ENCODE measurements at regions not wholly inside any gene's neighbourhood (a gene's known extent, or its start where the extent isn't known, plus 50 kb on each side); places are given as distances from the start of the nearest gene placed in this dataset.

DNA sequence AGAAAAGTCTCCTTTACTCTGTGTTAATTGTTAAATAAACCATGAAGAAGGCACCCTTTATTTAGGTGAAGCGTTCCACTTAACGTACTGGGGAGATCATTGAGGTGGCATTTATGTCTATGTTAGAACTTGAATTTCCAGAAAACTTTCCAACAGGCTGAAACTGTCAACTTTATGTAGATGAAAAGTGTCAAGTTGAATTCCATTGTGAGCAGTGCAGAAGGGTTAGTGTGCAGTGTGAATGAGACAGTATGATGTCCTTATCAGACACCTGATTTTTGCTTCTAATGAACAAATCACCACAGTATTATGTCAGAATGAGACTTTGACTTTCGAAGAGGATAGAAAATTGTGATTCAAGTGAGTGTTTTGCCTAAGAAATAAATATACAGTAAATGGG, 761.6 kb upstream of the SEMA6A start:
- Mint-ChIP-seq H3K9me3 (peaks cover 19% of the 10 kb centered on the region), H3K27me3 (ENCODE audit: low read depth) (no peaks in the 10 kb centered on the region), H3K27ac (no peak overlapping the region), H3K36me3 (peaks cover 7% of the 10 kb centered on the region), H3K4me1 (no peaks in the 10 kb centered on the region), H3K4me3 (no peak overlapping the region)
- ChIA-PET POLR2A (no interaction called here), CTCF (no interaction called here)
- DNase-seq (ENCODE audit: low spot score): no peak
- ATAC-seq: no peak
- TF ChIP-seq, protein P1, sequence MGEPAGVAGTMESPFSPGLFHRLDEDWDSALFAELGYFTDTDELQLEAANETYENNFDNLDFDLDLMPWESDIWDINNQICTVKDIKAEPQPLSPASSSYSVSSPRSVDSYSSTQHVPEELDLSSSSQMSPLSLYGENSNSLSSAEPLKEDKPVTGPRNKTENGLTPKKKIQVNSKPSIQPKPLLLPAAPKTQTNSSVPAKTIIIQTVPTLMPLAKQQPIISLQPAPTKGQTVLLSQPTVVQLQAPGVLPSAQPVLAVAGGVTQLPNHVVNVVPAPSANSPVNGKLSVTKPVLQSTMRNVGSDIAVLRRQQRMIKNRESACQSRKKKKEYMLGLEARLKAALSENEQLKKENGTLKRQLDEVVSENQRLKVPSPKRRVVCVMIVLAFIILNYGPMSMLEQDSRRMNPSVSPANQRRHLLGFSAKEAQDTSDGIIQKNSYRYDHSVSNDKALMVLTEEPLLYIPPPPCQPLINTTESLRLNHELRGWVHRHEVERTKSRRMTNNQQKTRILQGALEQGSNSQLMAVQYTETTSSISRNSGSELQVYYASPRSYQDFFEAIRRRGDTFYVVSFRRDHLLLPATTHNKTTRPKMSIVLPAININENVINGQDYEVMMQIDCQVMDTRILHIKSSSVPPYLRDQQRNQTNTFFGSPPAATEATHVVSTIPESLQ (CRISPR knock-in tag; IDR thresholded peaks at IDR 0.05): no peak
- no peak for TF ChIP-seq TEAD1 (CRISPR knock-in tag; IDR thresholded peaks at IDR 0.05)
- no peak for TF ChIP-seq NFYB (CRISPR knock-in tag; conservative IDR thresholded peaks at IDR 0.05; ENCODE audit: low read depth)
- no peak for TF ChIP-seq CREB1 (CRISPR knock-in tag; IDR thresholded peaks at IDR 0.05)
- TF ChIP-seq ZNF317 (CRISPR knock-in tag; IDR thresholded peaks at IDR 0.05; ENCODE audit: borderline replicate concordance, low read depth): no peak
- no peak for TF ChIP-seq CDX4 (CRISPR knock-in tag; IDR thresholded peaks at IDR 0.05; ENCODE audit: borderline replicate concordance)
- TF ChIP-seq ATF2 (CRISPR knock-in tag; IDR thresholded peaks at IDR 0.05; ENCODE audit: borderline replicate concordance, low read depth): no peak
- no peak for TF ChIP-seq HMGA2 (CRISPR knock-in tag; IDR thresholded peaks at IDR 0.05)
- TF ChIP-seq, protein P2, sequence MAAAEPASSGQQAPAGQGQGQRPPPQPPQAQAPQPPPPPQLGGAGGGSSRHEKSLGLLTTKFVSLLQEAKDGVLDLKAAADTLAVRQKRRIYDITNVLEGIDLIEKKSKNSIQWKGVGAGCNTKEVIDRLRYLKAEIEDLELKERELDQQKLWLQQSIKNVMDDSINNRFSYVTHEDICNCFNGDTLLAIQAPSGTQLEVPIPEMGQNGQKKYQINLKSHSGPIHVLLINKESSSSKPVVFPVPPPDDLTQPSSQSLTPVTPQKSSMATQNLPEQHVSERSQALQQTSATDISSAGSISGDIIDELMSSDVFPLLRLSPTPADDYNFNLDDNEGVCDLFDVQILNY (CRISPR knock-in tag; IDR thresholded peaks at IDR 0.05): no peak
- TF ChIP-seq ZNF263 (CRISPR knock-in tag; IDR thresholded peaks at IDR 0.05; ENCODE audit: low read depth): no peak
- TF ChIP-seq NR1H2 (CRISPR knock-in tag; IDR thresholded peaks at IDR 0.05): no peak
- TF ChIP-seq PRDM15 (CRISPR knock-in tag; IDR thresholded peaks at IDR 0.05): no peak
- TF ChIP-seq FOXP1 (CRISPR knock-in tag; IDR thresholded peaks at IDR 0.05; ENCODE audit: borderline replicate concordance): no peak
- TF ChIP-seq TEAD4 (CRISPR knock-in tag; IDR thresholded peaks at IDR 0.05): no peak
- no peak for TF ChIP-seq SMAD4 (CRISPR knock-in tag; IDR thresholded peaks at IDR 0.05)
- TF ChIP-seq, protein P3, sequence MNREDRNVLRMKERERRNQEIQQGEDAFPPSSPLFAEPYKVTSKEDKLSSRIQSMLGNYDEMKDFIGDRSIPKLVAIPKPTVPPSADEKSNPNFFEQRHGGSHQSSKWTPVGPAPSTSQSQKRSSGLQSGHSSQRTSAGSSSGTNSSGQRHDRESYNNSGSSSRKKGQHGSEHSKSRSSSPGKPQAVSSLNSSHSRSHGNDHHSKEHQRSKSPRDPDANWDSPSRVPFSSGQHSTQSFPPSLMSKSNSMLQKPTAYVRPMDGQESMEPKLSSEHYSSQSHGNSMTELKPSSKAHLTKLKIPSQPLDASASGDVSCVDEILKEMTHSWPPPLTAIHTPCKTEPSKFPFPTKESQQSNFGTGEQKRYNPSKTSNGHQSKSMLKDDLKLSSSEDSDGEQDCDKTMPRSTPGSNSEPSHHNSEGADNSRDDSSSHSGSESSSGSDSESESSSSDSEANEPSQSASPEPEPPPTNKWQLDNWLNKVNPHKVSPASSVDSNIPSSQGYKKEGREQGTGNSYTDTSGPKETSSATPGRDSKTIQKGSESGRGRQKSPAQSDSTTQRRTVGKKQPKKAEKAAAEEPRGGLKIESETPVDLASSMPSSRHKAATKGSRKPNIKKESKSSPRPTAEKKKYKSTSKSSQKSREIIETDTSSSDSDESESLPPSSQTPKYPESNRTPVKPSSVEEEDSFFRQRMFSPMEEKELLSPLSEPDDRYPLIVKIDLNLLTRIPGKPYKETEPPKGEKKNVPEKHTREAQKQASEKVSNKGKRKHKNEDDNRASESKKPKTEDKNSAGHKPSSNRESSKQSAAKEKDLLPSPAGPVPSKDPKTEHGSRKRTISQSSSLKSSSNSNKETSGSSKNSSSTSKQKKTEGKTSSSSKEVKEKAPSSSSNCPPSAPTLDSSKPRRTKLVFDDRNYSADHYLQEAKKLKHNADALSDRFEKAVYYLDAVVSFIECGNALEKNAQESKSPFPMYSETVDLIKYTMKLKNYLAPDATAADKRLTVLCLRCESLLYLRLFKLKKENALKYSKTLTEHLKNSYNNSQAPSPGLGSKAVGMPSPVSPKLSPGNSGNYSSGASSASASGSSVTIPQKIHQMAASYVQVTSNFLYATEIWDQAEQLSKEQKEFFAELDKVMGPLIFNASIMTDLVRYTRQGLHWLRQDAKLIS (CRISPR knock-in tag; IDR thresholded peaks at IDR 0.05; ENCODE audit: borderline replicate concordance): no peak
- TF ChIP-seq, protein P4, sequence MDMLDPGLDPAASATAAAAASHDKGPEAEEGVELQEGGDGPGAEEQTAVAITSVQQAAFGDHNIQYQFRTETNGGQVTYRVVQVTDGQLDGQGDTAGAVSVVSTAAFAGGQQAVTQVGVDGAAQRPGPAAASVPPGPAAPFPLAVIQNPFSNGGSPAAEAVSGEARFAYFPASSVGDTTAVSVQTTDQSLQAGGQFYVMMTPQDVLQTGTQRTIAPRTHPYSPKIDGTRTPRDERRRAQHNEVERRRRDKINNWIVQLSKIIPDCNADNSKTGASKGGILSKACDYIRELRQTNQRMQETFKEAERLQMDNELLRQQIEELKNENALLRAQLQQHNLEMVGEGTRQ (CRISPR knock-in tag; IDR thresholded peaks at IDR 0.05): no peak
